GM20000 (cell line): ENCODE measurements at regions not wholly inside any gene's neighbourhood (a gene's known extent, or its start where the extent isn't known, plus 50 kb on each side); places are given as distances from the start of the nearest gene placed in this dataset.

Experiments
- DNase-seq: peaks from one replicate; pipeline ENCODE4 v3.0.0; 2012; ENCODE audit warnings: low spot score
- TF ChIP-seq, protein P1 (sequence below): IDR thresholded peaks from 2 replicates; pipeline ENCODE4 v1.5.1; 2012; ENCODE audit warnings: mild to moderate bottlenecking, control low read depth; ENCODE audit errors: extremely low read depth, missing control alignments

DNA sequence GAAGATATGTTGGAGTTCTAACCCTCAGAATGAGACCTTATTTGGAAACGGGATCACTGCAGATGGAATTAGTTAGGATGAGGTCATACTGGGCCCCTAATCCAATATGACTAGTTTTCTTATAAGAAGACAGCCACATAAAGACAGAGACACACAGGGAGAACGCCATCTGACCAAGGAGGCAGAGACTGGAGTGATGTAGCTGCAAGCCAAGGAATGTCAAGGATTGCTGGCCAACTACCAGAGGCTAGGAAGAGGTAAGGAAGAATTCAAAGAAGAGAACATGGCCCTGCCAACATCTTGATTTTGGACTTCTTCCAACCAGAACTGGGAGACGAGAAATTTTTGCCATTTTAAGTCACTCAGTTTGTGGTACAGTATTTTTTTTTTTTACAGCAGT lies 152.8 kb upstream of the DIPK2B start:
- TF ChIP-seq, protein P1, sequence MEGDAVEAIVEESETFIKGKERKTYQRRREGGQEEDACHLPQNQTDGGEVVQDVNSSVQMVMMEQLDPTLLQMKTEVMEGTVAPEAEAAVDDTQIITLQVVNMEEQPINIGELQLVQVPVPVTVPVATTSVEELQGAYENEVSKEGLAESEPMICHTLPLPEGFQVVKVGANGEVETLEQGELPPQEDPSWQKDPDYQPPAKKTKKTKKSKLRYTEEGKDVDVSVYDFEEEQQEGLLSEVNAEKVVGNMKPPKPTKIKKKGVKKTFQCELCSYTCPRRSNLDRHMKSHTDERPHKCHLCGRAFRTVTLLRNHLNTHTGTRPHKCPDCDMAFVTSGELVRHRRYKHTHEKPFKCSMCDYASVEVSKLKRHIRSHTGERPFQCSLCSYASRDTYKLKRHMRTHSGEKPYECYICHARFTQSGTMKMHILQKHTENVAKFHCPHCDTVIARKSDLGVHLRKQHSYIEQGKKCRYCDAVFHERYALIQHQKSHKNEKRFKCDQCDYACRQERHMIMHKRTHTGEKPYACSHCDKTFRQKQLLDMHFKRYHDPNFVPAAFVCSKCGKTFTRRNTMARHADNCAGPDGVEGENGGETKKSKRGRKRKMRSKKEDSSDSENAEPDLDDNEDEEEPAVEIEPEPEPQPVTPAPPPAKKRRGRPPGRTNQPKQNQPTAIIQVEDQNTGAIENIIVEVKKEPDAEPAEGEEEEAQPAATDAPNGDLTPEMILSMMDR: no peak
- DNase-seq: no peak

DNA sequence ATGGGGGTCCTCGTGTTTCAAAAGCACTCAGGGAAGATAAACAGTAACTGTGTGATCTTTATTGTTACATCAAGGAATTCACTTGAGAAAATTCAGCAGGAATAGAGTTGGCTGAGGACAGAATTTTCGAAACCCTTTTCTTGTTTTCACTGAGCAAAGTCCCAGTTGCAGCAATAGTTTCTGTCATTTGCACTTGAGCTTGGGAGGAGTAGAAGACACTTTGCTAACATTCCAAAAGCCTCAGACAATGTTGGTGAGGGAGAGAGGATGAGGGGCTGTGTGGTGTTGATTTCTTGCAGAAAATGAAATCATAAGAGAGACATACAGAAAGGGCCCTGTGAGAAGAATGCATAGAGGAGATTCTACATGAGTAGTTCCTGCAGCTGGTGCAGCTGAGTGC lies 151.9 kb upstream of the DIPK2B start:
- DNase-seq: no peak
- TF ChIP-seq, protein P1: no peak

DNA sequence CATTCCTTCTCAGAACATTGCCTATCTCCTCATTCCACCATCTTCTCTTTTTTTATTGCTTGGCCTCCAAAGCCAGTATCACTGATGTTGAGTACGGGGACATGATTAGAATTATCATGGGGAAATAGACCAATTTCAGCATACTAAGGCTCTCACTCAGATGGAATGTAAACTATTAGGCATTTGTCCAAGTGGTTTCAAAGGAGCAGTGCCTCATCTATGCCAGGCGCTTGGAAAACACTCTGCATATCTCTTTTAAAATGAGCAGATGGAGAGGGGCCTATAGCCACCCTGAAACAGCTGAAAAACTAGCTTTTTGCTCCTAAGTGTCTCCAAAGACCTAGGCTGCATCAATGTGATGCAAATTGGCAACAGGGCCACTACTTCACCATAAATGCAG lies 150.8 kb upstream of the DIPK2B start:
- no peak for DNase-seq
- TF ChIP-seq, protein P1: no peak

DNA sequence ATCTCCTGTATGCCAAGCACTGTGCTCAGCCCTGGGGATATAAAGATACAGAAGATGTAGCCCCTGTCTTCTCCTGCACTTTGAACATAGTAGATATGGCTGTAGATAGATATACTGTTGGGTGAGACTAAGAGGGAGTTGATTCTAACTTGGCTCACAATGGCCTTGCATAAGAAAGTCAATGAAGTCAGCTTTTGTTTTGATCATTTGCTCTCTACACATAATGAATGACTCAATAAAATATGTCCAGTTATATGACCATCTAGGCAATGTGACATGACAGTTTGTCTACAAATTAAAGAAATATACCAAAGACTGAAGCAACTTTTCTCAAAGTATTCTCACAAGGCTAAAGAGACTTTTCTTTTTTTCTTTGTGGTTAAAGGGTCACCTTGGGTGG lies 147.6 kb upstream of the DIPK2B start:
- DNase-seq: no peak
- TF ChIP-seq, protein P1: no peak

DNA sequence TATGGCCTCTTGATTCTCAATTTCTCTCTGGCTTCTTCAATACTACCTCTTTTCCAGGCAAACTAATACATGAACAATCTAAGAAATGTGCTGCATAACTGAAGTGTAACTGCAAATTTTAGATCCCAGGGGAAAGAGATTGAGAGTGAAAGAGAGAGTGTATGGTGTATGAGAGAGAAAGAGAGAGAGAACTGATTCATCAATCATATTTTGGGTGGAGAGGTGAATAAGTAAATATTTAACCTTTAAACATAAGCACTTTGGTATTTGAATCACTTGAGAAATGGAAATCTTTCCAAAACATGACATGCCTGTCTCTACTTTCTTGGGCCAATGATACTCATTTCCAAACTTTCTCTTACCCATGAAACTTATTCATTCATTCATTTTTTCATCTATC lies 147.2 kb upstream of the DIPK2B start:
- TF ChIP-seq, protein P1: no peak
- DNase-seq: no peak

DNA sequence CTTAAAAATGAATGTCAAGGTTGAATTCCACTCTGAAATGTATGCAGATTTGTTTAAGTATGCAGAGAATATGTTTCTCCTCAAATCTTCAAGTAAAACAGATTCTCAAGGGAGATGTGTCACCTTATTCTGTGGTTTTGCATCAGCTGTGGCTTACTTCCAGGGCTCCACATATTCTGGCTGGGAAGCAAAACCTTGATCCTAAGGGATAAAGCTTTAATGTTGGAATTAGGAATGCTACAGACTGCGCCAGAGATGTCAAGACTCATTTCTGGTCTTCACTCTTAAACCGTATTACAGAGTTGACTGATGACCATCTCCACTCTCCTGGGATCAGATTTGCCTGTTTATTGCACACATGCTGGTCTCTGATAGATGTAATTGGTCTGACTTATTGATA lies 143.9 kb upstream of the DIPK2B start:
- TF ChIP-seq, protein P1: no peak
- DNase-seq: no peak

DNA sequence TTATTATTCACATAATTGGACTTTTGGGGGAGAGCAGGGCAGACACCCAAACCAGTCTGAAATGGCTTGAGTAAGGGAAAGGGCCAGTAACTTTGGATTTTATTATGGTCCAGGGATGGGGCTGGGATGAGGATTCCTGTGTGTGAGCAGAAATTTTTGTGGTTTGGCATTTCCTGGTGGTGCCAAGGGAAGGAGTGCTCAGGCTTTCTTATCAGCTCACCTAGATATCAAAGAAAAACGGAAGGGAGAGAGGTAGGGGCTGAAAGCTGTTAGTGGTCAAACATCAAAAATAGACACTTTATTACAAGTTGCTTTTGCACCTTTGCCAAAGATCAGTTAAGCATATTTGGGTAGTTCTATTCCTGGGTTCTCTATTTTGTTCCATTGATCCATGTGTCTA lies 128.5 kb upstream of the DIPK2B start:
- DNase-seq: no peak
- TF ChIP-seq, protein P1: no peak
